CD4-positive, alpha-beta T cell treated with Interleukin-4 for 1 hour (primary cell): ENCODE measurements at regions not wholly inside any gene's neighbourhood (a gene's known extent, or its start where the extent isn't known, plus 50 kb on each side); places are given as distances from the start of the nearest gene placed in this dataset.

Experiments used
- DNase-seq, 2 donors: peaks; one replicate each; pipeline ENCODE4 v3.0.0-alpha.2; 2020 to 2022

- no peak for DNase-seq
Observed at GRCh38 chr5:174338185-174339010, 292.9 kb downstream of the NSG2 start.

GRCh38 chr5:174339130-174339529 is 293.6 kb downstream of the NSG2 start:
- DNase-seq, result no peak

- DNase-seq, result no peak
Observed at GRCh38 chr5:174340226-174340625, 294.7 kb downstream of the NSG2 start.

- no peak for DNase-seq
Observed at GRCh38 chr5:174342696-174343095, 297.2 kb downstream of the NSG2 start.

- DNase-seq, result no peak
Observed at GRCh38 chr5:174343826-174344225, 298.3 kb downstream of the NSG2 start.

- no peak for DNase-seq
Observed at GRCh38 chr5:174344335-174344734, 298.8 kb downstream of the NSG2 start.

GRCh38 chr5:174347183-174347582 is 301.7 kb downstream of the NSG2 start:
- no peak for DNase-seq

- no peak for DNase-seq
Observed at GRCh38 chr5:174348311-174348981, 302.9 kb downstream of the NSG2 start.

GRCh38 chr5:174352681-174353080 is 307.2 kb downstream of the NSG2 start:
- DNase-seq, result no peak

GRCh38 chr5:174354571-174354970 is 309.1 kb downstream of the NSG2 start:
- no peak for DNase-seq

- no peak for DNase-seq
Observed at GRCh38 chr5:174355208-174355612, 309.7 kb downstream of the NSG2 start.

- no peak for DNase-seq
Observed at GRCh38 chr5:174355995-174356394, 310.5 kb downstream of the NSG2 start.

GRCh38 chr5:174356536-174356935 is 311.0 kb downstream of the NSG2 start:
- no peak for DNase-seq

- DNase-seq, result no peak
Observed at GRCh38 chr5:174358276-174358675, 312.8 kb downstream of the NSG2 start.

GRCh38 chr5:174359071-174359470 is 313.6 kb downstream of the NSG2 start:
- DNase-seq, result no peak

GRCh38 chr5:174362514-174362913 is 317.0 kb downstream of the NSG2 start:
- no peak for DNase-seq

GRCh38 chr5:174363934-174364333 is 318.4 kb downstream of the NSG2 start:
- DNase-seq, result no peak

GRCh38 chr5:174364676-174365075 is 319.2 kb downstream of the NSG2 start:
- no peak for DNase-seq

GRCh38 chr5:174371600-174372094 is 326.1 kb downstream of the NSG2 start:
- DNase-seq, result no peak

GRCh38 chr5:174374206-174374605 is 328.7 kb downstream of the NSG2 start:
- no peak for DNase-seq

GRCh38 chr5:174376056-174376455 is 330.6 kb downstream of the NSG2 start:
- no peak for DNase-seq

GRCh38 chr5:174376726-174377373 is 331.3 kb downstream of the NSG2 start:
- DNase-seq, result no peak

- DNase-seq, result no peak
Observed at GRCh38 chr5:174378121-174378874, 332.8 kb downstream of the NSG2 start.
